SH-SY5Y (cell line): ENCODE measurements at regions not wholly inside any gene's neighbourhood (a gene's known extent, or its start where the extent isn't known, plus 50 kb on each side); places are given as distances from the start of the nearest gene placed in this dataset.

ENCODE experiments used
- GATA2 ChIP-seq: IDR thresholded peaks from 2 replicates; pipeline ENCODE4 v1.6.1; 2011; ENCODE audit warnings: mild to moderate bottlenecking, low read depth, low read length
- GATA3 ChIP-seq: IDR thresholded peaks from 2 replicates; pipeline ENCODE4 v1.6.1; 2011; ENCODE audit warnings: low read depth, mild to moderate bottlenecking, low read length, moderate library complexity

- TF ChIP-seq GATA2: no peak
- TF ChIP-seq GATA3: no peak
Measured at GRCh38 chr18:22284581-22285360, 115.4 kb downstream of the GATA6 start.

- TF ChIP-seq GATA2: no peak
Measured at GRCh38 chr18:22283397-22283796, 114.0 kb downstream of the GATA6 start.

GRCh38 chr18:22283116-22283395 lies 113.7 kb downstream of the GATA6 start:
- TF ChIP-seq GATA3 (no peak), GATA2 (no peak)

- no peak for TF ChIP-seq GATA3
- TF ChIP-seq GATA2: no peak
Measured at GRCh38 chr18:22282311-22283115, 113.1 kb downstream of the GATA6 start.

DNA sequence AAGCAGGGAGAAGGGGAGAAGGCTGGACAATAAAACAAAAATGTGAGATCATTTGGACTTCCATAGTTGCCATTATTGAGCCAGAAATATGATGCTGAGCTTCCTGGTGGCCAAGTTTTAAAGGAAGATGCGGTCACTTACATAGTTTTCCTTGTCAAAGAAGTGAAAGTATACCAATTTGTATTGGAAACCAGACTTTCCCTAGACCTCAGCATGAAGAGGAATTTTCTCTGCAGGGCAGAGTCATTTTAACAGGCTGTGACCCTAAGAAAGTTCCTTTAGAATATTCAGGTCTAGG lies 111.0 kb downstream of the GATA6 start:
- TF ChIP-seq GATA3: no peak
- no peak for TF ChIP-seq GATA2

DNA sequence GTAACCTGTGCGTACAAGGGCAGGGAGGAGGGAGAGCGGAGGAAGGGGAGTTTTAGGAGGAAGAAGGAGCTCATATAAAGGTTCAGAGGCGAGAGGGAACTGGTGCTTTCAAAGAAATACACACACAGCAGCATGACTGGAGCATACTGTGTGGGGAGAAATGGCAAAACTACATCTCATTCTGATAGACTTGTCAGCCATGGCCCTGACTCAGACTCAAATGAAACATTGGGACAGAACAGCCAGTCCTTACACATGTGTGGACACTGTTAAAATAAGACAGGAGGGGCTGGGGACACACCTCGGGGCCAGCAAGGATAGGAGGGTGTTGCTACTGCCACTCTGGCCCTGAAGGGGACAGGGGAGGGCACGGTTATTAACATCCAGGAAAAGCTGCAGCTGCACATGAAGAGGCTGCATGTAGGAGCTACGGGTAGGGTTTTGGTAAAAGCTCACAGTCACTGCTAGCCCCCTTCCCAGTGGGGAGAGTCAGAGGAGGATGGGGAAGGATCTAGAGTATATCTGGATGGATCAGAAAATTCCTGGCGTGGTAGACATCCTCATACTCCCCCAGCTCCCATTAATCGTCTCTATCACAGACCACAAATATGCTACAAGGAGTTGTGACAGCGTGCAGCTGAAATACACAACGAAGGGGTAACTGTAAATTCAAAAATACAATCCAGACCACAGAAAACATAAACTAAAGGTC lies 110.5 kb downstream of the GATA6 start:
- TF ChIP-seq GATA3 (no peak), GATA2 (no peak)

GRCh38 chr18:22278798-22279197 lies 109.4 kb downstream of the GATA6 start:
- no peak for TF ChIP-seq GATA2
- no peak for TF ChIP-seq GATA3

GRCh38 chr18:22277758-22278157 lies 108.4 kb downstream of the GATA6 start:
- TF ChIP-seq GATA2: no peak
- TF ChIP-seq GATA3: no peak

- TF ChIP-seq GATA3 (no peak), GATA2 (no peak)
Measured at GRCh38 chr18:22276334-22276713, 106.9 kb downstream of the GATA6 start.

DNA sequence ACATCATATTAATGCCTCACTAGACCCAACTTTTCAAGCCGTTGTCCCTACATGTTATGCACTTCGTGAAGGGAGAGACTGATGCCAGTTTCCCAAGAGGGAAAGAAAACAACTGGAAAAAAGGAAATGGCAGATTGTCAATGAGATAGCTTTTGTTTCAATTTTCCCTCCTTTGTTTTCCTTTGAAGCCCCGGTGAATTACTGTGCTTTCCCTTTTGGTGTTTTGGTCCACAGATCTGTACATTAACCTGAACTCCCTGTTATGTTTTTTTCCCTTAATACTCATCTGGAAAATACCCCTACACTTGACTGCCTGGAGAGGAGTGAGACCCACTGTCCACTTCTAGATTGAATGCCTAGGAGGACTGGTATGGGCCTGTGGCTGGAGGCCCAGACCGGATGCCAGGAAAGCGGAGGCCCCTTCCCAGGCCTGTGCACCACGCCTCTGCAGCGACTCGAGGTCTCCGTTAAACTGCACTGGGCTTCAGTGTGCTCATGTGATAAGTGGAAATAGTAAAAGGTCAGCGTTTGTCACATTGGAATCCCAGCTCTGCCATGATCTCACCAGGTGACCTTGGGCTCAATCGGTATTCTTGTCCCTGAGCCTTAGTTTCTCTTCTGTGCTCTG lies 106.4 kb downstream of the GATA6 start:
- TF ChIP-seq GATA2 (no peak), GATA3 (no peak)

DNA sequence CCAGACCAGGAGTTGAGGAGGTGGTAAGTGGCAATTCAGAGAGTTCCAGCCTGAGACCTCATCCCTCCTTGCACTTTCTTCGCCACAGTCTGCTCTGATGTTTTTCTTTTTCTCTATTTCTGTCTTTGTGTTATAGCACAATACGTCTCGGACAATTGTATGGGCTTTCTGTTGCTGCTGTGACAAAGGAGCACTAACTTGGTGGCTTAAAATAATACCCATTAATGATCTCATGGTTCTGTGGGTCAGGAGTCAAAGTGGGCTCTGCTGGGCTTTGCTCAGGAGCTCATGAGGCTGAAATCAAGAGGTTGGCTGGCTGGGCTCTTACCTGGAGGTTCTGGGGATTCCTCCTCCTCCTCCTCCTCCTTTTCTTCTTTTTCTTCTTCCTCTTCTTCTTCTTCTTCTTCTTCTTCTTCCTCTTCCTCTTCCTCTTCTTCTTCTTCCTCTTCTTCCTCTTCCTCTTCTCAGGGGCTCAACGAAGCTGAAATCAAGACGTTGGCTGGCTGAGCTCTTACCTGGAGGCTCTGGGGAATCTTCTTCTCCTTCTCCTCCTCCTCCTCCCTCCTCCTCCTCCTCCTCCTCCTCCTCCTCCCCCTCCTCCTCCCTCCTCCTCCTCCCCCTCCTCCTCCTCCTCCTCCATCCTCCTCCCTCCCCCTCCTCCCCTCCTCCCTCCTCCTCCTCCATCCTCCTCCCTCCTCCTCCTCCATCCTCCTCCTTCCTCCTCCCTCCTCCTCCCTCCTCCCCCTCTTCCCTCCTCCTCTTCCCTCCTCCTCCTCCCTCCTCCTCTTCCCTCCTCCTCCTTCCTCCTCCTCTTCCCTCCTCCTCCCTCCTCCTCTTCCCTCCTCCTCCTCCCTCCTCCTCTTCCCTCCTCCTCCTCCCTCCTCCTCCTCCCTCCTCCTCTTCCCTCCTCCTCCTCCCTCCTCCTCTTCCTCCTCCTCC lies 104.0 kb downstream of the GATA6 start:
- TF ChIP-seq GATA2: no peak
- no peak for TF ChIP-seq GATA3

DNA sequence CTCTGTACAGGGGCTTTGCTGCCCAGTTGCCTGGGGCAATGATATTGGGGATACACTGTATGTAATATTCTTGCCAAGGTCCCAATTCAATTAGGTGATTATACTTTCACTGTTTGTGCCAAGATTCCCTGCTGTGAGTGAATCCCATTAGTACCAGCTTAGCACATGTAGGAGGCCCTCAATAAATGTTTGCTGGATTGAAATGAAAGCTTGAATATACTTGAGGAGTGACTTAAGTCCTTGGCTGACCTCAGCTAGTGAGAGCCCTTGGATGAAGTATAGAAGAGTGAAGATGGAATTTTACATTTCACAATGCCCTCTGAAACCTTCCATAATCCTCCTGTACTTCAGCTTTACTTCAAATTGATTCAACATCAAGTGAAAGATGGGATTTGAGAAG lies 102.9 kb downstream of the GATA6 start:
- TF ChIP-seq GATA3: no peak
- no peak for TF ChIP-seq GATA2

- TF ChIP-seq GATA3 (no peak), GATA2 (no peak)
Measured at GRCh38 chr18:22271030-22271429, 101.6 kb downstream of the GATA6 start.
